GM04503 (cell line): ENCODE measurements at regions not wholly inside any gene's neighbourhood (a gene's known extent, or its start where the extent isn't known, plus 50 kb on each side); places are given as distances from the start of the nearest gene placed in this dataset.
A peak's percentile ranks its signal among the peaks of the same experiment; 100 is the strongest.
"Not testable (repeated sequence)": the region's sequence is repeated elsewhere in the genome, so short reads cannot be mapped to it uniquely, and the experiment has no call there.

Experiments
- DNase-seq: peaks from one replicate; pipeline ENCODE4 v3.0.0-alpha.2; 2012; ENCODE audit warnings: low read depth

DNA sequence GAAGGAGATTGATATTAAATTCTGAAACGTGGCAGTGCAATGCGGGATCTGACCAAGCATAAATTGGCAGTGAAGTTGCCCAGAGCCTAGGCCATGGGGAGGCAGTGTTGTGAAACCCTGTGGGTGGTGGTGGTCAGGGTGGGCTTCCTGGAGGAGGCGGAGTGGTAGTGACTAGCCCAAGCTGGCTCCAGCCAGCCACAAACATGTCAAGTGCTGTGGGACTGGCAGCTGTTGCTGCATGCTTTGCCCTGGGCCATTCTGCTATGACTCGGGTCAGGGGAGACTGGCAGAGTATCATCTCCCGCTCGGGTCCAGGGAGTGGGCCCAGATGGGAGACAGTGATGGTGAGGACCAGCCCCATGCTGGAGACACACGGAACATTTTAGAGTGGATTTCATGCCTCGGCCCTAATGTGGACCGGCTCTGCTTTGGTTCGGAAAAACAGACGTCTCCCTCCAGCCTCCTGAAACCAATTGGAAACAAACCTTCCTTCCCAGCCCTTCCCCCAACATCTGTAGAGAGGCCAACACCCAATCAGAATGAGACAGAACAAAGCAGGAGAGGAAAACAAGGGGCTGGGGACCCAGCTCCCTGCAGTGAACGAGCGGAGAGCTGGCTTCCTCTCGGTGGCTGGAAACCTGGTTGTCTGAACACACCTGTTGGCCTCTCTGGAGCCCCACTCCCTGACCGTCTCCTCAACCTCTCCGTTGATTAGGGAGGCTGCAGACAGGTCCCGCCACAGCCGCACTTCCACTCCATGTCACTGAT lies 58.2 kb downstream of the TMEM270 start:
- no peak for DNase-seq

DNA sequence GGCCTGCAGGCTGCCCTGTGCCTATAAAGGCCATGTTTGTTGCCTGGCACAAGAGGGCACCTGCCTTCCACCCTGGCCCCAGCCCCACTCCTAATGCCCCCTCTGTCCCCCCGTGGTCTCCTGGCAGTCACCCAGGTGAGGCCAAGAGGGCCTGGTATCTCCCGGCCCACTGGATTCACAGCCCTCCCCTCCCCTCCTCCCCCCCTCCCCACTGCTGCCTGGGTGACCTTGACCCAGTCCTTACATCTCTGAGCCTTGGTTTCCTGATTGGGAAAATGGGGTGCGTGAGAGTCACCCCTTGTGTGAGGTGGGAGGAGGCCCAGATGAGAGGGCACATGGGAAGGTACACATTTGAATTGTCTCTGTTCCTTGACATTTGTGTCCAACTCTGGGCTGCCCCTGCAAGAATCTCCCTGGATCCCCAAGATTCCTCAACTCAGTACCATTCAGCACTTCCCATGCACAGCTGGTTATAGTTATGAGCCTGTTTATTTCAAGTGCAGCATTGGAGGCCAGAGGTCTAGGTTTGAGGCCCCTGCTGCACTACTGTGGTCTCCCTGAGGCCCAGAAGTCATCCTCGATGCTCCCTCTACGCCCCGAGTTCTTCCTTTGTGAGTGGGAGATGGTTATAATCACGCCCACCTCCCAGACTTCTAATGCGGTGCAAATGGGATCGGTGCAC lies 58.9 kb downstream of the TMEM270 start:
- no peak for DNase-seq

- DNase-seq, result no peak
Measured at GRCh38 chr7:73920406-73921134, 59.6 kb downstream of the TMEM270 start.

GRCh38 chr7:73921623-73922528 lies 60.9 kb downstream of the TMEM270 start:
- no peak for DNase-seq

GRCh38 chr7:73928644-73929043 lies 67.7 kb downstream of the TMEM270 start:
- not testable (repeated sequence) for DNase-seq

DNA sequence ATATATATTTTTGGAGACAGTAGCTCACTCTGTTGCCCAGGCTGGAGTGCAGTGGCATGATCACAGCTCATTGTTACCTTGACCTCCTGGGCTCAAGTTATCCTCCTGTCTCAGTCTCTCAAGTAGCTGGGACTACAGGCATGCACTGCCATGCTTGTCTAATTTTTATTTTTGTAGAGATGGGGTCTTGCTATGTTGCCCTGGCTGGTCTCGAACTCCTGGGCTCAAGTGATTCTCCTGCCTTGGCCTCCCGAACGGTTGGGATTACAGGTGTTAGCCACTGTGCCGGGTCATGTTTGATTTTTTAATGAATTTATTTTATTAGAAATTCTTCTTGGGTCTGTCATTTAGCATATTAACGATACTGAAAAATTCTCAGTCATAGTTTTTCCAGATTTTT lies 70.5 kb downstream of the TMEM270 start:
- DNase-seq, result no peak

GRCh38 chr7:73932364-73932763 lies 71.4 kb downstream of the TMEM270 start:
- no peak for DNase-seq

DNA sequence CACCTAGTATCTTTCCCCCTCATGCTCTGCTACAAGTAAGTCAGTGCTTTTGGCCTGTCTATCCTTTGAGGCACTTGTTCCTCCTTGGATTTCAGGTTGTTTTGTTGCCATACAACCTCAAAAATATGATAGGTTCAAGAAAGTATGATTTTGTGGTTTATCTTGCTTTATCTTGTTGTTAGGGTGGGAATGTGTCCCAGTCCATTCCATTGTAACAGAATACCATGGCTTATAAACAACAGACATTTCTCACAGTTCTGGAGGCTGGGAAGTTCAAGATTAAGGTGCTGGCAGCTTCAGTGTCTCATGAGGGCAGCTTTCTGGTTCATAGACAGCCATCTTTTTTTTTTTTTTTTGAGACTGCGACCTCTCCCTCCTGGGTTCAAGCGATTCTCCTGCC lies 72.1 kb downstream of the TMEM270 start:
- no peak for DNase-seq

DNA sequence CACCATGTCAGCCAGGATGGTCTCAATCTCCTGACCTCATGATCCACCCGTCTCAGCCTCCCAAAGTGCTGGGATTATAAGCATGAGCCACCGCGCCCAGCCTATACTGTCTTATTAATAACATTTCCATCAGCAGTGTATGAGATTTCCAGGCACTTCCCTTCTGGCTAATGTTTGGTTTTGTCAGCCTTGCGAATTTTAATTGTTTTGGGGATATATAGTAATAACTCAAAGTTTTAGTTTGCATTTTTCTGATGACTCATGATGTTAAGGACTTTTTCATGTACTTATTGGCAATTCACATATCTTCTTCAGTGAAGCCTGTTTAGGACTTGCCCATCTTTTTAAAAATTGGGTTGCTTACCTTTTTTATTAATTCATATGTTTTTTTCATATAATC lies 76.0 kb downstream of the TMEM270 start:
- DNase-seq, result no peak

DNA sequence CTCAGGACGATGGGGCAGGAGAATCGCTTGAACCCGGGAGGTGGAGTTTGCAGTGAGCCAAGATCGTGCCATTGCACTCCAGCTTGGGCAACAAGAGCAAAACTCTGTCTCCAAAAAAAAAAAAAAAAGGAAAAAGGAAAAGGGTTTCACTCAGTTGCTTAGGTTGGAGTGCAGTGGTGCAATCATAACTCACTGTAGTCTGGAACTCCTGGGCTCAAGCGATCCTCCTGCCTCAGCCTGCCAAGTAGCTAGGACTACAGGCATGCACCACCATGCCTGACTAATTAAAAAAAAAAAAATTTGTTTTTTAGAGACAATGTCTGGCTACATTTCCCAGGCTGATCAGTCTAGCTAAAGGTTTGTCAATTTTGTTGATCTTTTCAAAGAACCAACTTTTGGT lies 76.7 kb downstream of the TMEM270 start:
- DNase-seq, result not testable (repeated sequence)

DNA sequence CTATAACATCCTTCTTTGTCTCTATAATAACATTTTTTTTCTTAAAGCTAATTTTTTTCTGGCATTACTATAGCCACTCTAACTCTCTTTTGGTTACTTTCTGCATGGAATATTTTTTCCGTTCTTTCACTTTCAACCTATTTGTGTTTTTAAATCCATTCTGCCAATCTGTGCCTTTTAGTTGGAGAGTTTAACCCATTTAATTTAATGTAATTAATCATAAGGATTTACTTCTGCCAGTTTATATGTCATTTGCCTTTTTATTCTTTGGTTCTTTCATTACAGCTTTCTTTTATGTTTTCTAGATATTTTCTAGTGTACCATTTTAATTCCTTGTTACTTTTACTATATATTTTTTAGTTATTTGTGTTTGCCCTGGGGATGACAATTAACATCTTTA lies 78.6 kb downstream of the TMEM270 start:
- DNase-seq, result no peak

- no peak for DNase-seq
Measured at GRCh38 chr7:73940701-73941238, 79.8 kb downstream of the TMEM270 start.

DNA sequence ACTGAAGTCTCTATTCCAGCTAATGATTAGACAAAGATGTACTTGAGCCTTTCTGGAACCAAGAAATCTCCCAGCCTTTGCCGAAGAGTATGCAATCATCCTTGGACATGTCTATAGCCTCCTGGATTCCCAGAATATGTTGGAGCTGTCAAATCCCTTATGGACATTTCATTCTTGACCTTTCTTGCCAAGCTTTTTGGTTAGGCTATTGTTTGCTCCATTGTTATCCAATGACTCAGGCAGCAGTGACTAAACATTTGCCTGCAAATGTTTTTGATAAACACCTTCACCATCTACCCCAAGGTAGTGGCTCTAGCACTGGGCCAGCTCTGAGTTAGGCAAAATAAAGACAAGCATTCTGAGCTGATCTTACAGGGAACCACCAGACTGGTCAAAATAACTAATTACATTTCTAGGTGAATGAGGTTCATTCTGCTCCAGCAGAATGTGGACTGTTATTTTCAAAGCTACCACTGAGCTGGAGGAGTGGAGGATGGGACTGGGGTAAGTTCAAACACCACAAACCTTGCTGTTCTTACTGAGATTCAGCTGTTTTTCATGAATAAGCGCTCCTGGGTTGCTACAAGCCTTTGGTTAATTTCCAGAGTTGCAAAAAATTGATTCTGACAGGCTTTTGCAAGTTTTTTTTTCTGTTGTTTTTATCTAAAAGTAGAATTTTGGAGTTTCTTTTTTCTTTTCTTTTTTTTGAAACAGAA lies 81.0 kb downstream of the TMEM270 start:
- DNase-seq, result peak; percentile 82

DNA sequence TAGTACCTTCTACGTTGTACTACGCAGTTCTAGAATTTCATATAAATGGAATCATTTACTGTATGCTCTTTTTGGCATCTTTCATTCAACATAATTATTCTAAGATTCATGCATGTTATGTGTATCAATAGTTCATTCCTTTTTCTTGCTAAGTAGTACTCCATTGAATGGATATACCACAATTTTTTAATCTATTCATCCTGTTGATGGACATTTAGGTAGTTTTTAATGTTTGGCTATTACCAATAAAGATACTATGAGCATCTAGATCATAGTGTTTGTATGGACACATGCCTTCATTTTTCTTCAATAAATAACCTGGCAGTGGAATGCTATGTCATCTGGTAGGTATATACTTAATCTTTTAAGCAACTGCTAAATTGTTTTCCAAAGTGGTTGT lies 83.0 kb upstream of the ELN start:
- DNase-seq, result no peak

DNA sequence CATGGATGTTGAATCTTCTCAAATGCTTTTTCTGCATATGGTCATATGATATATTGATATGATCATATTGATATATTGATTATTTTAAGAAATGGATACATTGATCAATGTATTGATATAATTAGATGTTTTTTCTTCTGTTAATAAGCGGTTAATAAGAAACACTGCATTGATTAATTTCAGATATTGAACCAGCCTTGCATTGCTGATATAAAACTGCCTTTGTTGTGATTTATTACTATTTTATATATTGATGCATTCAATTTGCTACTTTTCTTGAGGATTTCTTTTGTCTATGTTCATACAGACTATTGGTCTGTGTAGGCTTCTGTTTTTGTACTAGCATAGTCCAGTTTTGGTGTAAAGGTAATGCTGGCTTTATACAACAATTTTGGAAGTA lies 79.7 kb upstream of the ELN start:
- DNase-seq, result no peak

DNA sequence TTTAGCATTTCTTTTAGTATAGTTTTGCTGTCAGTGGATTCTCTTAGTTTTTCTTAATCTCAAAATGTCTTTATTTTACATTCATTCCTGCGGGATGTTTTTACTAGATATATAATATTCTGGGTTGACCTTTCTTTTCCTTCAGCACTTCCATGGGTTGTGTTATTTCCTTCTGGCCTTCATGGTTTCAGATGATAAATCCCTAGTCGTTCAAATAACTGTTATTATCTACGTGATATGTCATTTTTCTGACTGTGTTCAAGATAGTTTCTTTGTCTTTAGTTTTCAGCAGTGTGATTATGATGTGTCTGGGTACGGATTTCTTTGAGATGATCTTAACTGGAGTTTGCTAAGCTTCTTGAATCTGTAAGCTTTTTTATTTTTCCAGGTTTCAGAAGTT lies 75.7 kb upstream of the ELN start:
- DNase-seq, result no peak

DNA sequence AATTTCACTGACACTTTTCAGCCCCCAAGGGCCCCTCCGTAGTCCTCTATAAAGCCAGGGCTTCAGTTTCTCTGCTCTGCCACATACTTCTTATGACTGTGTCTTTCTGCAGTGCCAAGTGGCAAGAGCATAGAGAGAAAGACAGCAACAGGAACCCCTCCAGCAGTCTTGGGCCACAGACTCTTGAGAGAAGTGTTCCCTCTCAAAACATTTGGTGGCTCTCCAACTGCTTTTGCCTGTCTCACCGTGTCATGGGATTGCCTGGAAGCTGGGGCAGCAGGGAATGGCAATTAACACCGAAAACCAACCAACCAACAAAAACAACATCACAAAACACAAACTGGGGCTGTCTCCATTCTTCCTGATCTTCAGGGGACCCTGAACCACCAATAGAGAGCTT lies 73.8 kb upstream of the ELN start:
- no peak for DNase-seq

DNA sequence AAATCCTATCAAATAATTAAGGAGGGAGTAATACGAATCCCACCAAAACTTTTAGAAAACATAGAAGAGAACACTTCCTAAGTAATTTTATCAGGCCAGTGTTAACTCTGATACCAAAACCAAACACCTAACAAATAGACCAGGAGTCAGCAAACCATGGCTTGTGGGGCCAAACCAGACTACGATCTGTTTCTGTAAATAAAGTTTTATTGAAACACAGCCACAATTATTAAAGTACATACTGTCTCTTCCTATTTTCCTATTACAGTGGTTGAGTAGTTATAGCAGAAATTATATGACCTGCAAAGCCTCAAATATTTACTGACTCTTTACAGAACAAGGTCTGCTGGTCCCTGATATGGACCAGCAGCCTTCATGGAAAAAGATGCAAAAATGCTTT lies 73.1 kb upstream of the ELN start:
- DNase-seq, result no peak

DNA sequence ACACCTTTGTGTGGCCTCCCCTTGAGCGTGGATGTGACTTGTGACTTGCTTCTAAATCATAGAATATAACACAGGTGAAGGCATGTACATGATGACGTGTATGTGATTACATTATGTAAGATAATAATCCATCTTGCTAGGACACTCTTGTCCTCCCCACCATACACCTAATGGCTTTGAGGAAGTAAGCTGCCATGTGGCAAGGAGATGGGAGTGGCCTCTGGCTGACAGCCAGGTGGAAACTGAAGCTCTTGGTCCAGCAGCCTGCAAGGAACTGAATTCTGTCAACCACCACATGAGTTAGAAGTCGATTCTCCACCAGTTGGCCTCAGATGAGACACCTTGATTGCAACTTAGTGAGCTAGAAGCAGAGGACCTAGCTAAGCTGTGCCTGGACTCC lies 67.4 kb upstream of the ELN start:
- DNase-seq, result no peak

GRCh38 chr7:73961991-73962390 lies 66.0 kb upstream of the ELN start:
- not testable (repeated sequence) for DNase-seq

DNA sequence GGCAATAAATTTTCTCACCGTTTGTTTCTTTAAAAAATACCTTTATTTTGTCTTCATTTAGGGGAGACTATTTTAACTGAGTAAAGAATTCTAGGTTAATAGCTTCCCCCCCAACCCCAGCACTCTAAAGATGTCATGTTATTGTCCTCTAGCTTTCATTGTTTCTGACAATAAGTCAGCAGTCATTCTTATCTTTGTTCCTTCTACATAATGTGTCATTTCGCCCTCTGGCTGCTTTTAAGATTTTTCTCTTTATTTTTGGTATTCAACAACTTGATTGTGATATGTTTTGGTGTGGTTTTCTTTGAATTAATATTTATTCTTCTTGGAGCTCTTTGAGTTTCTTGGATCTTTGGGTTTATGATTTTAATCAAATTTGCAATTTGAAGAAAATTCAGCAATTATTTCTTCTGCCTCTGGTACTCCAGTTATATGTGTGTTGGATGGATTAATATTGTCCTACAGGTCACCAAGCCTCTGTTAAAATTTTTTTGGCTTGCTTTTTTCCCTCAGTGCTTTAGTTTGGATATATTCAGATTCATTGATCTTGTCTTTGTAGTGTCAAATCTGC lies 64.6 kb upstream of the ELN start:
- no peak for DNase-seq
